GM18951 (cell line): ENCODE measurements at regions not wholly inside any gene's neighbourhood (a gene's known extent, or its start where the extent isn't known, plus 50 kb on each side); places are given as distances from the start of the nearest gene placed in this dataset.

Experiments
- POLR2A ChIP-seq: IDR thresholded peaks from 4 replicates; pipeline ENCODE4 v1.6.1; 2011; ENCODE audit warnings: mild to moderate bottlenecking; ENCODE audit not compliant: insufficient read length, insufficient read depth; ENCODE audit errors: extremely low read depth
- in situ Hi-C: fragments of 300-500 bp; cut with MboI; formaldehyde crosslinking; loops from one replicate; pipeline ENCODE4 v1.12.0; 2022; ENCODE audit warnings: low sequenced_read_pairs, mixed read lengths, inconsistent platforms; ENCODE audit not compliant: unreplicated experiment

DNA sequence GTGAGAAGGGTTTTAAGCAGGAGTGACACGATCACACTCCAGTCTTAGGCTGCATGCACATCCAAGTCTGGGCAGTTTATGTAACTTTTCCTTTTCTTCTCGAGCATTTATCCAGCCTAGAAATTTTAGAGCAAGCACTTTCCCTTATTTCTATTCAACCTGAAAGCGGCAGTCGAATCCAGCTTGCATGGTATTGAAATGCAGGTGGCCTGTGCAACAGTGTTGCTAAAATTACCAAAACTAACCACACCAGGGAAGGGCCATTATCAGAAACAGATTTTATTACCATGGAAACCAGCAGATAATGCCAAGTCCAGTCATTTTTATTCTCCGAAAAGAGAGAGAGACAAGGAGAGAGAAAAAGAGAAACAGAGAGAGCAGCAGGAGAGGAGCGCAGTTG lies 179.9 kb upstream of the ZC3H12A start:
- no peak for TF ChIP-seq POLR2A
- in situ Hi-C loops: no loop called here

DNA sequence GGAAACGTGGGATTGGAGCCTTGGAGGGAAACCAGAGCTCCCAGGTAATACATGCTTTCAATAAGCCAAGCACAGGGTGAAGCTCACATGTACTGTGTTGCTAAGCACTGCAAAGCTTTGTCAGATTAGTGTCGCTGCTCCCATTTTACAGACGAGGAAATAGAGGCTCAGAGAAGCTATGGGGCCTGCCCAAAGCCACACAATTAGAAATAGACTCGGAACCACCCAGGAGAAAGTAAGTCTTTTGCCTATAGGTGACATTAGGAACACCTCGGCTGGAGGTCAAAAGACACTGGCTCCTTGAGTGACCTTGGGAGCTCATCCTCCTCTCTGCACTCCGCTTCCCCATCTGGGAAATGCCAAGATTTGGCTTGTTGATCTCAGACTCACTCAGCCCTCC lies 175.6 kb upstream of the ZC3H12A start:
- TF ChIP-seq POLR2A: no peak
- in situ Hi-C loops: no loop called here

DNA sequence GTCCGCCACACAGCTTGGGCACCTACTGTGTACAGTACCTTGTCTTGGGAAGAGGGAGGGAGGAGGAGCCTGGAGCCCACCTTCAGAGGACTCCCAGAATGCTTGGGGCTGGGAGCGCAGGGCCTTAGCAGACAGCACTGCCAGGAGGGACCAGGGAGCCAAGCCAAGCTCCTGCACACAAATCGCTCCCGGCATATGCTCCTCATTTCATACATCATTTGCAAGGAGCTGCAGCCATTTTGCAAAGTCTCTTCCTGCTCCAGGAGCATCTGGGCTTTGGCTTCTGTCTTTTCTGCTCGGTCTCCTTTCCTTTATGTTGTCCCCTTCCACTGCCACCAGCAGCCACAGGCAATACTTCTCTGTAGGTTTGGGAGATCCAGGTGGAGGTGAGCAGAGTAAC lies 175.2 kb upstream of the ZC3H12A start:
- TF ChIP-seq POLR2A: no peak
- in situ Hi-C loops: no loop called here

DNA sequence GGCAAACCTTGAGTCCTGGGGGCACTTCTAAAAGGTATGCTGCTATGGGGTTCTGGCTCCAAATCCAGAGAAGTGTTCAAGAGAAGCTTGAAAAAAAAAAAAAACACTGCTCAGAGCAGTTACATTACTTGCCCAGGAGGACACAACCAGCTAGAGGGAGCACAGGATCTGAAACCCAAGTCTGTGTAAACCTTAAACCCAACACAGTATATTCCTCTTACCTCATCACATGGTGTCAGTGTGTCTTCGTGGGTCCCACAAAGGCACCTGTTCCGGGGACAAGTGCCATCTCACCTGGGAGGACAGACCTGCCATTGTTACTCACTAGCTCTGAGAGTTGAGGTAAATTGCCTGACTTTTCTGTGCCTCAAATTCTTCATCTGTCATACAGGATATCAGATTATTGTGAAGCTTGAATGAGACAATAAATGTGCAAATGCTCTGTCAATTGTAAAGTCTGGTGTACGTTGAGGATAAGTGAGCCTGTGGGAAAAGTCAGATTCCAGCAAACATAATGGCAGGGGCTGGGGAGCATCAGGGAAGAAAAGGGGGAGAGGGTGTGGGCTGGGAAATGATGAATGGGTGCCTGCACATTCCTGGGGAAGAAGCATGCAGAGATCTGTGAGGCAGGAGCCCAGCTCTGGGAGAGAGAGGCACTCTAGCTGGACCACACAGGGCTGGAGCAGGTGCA lies 170.4 kb upstream of the ZC3H12A start:
- in situ Hi-C loops: no loop called here
- no peak for TF ChIP-seq POLR2A

DNA sequence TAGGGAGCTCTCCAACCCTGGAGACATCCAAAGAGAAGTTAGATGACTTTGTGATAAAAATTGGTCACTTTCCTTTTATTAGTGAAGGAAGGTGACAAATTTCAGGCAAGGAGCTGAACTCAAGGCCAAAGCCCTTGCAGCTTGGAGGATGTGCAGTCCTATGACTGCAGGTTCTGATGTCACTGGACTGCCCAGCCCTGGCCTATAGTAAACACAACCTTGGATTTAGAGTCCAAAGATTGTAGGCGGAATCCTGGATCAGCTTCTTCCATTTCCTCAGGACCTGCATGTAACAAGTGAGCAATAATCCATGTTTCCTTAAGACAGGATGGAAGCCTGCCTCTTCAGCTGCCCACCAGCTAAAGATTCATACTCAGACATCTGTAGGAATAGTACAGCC lies 169.3 kb upstream of the ZC3H12A start:
- no peak for TF ChIP-seq POLR2A
- in situ Hi-C loops: no loop called here

DNA sequence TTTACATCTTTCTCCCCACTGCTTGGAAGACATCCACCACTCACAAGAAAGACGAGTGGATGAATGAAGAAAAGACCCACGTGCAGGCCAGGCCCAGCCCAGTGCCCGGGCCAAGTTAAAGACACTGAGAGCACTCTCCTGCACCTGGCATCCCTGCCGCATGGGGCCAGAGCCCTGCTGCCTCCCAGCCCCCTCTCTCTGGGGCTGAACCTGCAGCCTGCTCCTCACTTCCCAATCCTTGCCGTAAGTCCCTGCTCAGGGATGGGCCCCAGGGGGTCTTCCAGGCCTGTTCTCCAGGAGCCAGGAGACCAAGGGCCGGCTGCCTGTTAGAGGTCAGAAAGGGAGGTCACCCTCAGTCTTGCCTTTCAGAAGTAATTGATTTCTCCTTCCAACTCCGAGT lies 168.5 kb upstream of the ZC3H12A start:
- no peak for TF ChIP-seq POLR2A

GRCh38 chr1:37306461-37306860 lies 167.9 kb upstream of the ZC3H12A start:
- TF ChIP-seq POLR2A: no peak
- in situ Hi-C loops: no loop called here

More for the DNA sequence above, 168.5 kb upstream of the ZC3H12A start:
- in situ Hi-C loops: no loop called here

DNA sequence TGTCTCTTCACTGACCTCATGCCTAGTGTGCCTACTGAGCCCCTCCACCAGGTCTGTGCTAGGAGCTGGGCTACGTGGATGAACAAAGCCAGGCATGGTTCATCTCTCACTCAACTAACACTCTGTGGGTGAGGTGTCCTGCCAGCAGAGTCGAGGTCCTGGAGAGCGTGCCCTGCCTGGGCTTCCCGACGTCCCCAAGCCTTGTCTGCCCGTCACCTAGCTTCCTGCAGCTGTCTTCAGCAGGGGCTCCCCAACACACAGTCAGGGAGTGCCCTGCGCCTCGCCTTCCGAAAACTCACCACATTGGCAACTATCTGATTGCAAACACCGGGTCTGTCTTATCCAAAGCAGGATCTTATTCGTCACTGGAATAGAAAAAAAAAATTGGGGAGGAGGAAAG lies 167.5 kb upstream of the ZC3H12A start:
- no peak for TF ChIP-seq POLR2A
- in situ Hi-C loops: no loop called here

DNA sequence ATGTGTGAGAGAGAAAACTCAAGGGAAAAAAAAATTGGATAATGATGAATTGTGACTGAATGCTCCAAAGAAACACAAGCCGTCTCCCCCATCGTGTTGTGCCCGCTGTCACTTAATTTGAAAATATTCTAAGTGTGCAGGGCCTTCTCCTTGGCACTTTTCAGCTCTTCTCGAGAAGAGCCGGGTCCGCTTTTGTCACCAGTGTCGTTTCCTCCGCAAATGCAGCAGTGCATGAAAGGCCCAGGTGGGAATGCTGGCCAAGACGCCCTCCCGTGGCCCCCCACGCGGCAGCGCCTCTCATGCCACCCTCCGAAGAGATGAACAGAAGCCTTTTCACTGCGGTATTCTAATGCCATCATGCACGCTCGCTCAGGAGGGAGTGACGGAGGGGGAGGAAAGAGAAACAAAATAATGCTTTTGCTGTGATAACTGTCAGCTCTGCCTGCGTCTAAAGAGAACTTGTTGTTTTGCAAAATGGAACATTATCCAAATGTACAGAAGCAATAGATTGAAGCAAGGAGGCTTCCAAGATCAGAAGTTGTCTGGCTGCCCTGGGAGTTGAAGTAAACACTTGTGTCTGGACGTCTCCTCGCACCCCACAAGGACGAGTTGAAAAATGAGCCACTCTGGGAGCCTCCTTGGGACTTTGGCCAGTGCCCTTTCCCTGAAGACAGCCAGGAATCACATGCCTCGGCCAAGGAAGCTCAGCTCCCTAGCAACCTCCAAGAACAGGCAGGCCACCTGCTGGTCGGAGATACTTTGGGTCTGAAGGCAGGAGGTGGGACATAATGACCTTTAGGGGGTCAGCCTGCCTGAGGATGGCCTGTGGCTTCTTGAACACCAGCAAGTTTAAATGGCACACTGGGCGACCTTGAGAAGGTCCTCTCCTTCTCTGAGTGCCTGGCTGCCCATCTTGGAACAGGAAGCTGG lies 166.1 kb upstream of the ZC3H12A start:
- TF ChIP-seq POLR2A: no peak
- in situ Hi-C loops: no loop called here

DNA sequence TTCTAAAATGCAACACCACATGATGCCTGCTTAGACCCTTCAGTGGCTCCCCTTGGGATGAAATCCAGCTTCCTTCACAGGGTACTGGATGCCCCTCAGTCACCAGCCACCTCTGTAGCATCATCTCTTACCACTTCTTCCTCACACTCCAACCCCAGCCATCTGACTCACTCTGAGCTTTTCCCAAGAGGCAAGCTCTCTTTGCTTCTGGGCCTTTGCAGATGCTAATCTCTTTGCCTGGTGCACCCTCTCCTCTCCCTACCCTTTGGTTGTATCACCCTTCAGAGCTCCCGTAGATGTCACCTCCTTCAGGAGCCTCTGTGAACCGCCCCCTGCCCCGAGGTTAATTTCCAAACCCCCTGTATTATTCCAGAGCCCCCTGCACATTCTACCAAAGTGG lies 164.8 kb upstream of the ZC3H12A start:
- in situ Hi-C loops: no loop called here
- TF ChIP-seq POLR2A: no peak

GRCh38 chr1:37310064-37310463 lies 164.3 kb upstream of the ZC3H12A start:
- in situ Hi-C loops: no loop called here
- no peak for TF ChIP-seq POLR2A

DNA sequence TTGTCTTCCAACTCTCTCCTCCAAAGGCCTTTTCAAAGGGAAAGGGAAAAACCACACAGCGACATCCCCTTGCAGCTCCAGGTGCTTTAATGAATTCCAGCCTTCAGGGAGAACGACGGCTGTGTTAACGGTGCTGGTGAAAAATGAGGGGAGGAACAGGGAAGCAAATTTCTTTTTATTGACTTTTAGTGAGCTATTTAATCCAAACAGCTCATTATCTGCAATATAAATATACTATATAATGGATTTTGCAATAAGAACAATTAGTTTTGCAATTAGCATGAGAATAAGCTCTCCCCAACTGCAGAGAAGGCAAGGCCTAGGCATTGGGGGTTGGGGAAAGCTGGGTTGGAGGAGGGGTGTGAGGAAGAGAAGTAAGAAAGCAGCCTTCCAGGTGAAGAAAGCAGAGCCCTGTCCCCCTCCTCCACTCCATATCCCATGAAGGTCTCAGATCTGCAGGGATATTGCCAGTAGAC lies 159.0 kb upstream of the ZC3H12A start:
- in situ Hi-C loops: no loop called here
- TF ChIP-seq POLR2A: no peak

GRCh38 chr1:37317870-37318467 lies 156.4 kb upstream of the ZC3H12A start:
- in situ Hi-C loops: no loop called here
- TF ChIP-seq POLR2A: no peak
